Astrocyte (in vitro differentiated cells and primary cell): ENCODE measurements at regions not wholly inside any gene's neighbourhood (a gene's known extent, or its start where the extent isn't known, plus 50 kb on each side); places are given as distances from the start of the nearest gene placed in this dataset.

Source experiments
- DNase-seq: peaks from one replicate; pipeline ENCODE4 v3.0.0-alpha.2; 2010; ENCODE audit warnings: low read depth
- FAIRE-seq: peaks from 2 replicates; lab custom pipeline; 2011; peaks lifted over from hg19 to GRCh38; lab: Jason Lieb, UNC
- H2AFZ ChIP-seq: 2 replicates; pipeline ENCODE4 v1.6.0; 2012; ENCODE audit warnings: low read depth, low read length, inconsistent platforms
- H3K27ac ChIP-seq: 2 replicates; pipeline ENCODE4 v1.5.1; 2011; ENCODE audit warnings: low read depth, low read length, inconsistent platforms
- H3K27me3 ChIP-seq: 2 replicates; pipeline ENCODE4 v1.6.0; 2011; ENCODE audit warnings: low read length, inconsistent platforms; ENCODE audit not compliant: insufficient read depth
- H3K36me3 ChIP-seq: 2 replicates; pipeline ENCODE4 v1.5.1; 2011; ENCODE audit warnings: low read length, inconsistent platforms; ENCODE audit not compliant: insufficient read depth
- H3K4me1 ChIP-seq: 2 replicates; pipeline ENCODE4 v1.5.1; 2011; ENCODE audit warnings: low read length, inconsistent platforms; ENCODE audit not compliant: insufficient read depth
- H3K4me2 ChIP-seq: 2 replicates; pipeline ENCODE4 v1.6.0; 2012; ENCODE audit warnings: low read length, inconsistent platforms
- H3K4me3 ChIP-seq: 2 replicates; pipeline ENCODE4 v1.5.1; 2011; ENCODE audit warnings: low read depth, mild to moderate bottlenecking, low read length, inconsistent platforms; ENCODE audit not compliant: insufficient read depth
- H3K79me2 ChIP-seq: 2 replicates; pipeline ENCODE4 v1.6.0; 2012; ENCODE audit warnings: mild to moderate bottlenecking, low read length, inconsistent platforms; ENCODE audit not compliant: insufficient read depth
- H3K9ac ChIP-seq: 2 replicates; pipeline ENCODE4 v1.6.0; 2012; ENCODE audit warnings: mild to moderate bottlenecking, low read length, inconsistent platforms
- H3K9me3 ChIP-seq: 2 replicates; pipeline ENCODE4 v1.5.1; 2012; ENCODE audit warnings: low read depth, mild to moderate bottlenecking, low read length, inconsistent platforms; ENCODE audit not compliant: insufficient read depth
- H4K20me1 ChIP-seq: 2 replicates; pipeline ENCODE4 v1.6.0; 2012; ENCODE audit warnings: low read length, inconsistent platforms; ENCODE audit not compliant: insufficient read depth
- H3K27ac Mint-ChIP-seq: one replicate; pipeline ENCODE4 v1.8.0; 2021; ENCODE audit warnings: mild to moderate bottlenecking, mixed read lengths; ENCODE audit not compliant: unreplicated experiment
- H3K27me3 Mint-ChIP-seq: one replicate; pipeline ENCODE4 v1.8.0; 2021; ENCODE audit warnings: low read depth, mixed read lengths; ENCODE audit not compliant: unreplicated experiment
- H3K36me3 Mint-ChIP-seq: one replicate; pipeline ENCODE4 v1.8.0; 2021; ENCODE audit warnings: low read depth, mixed read lengths; ENCODE audit not compliant: unreplicated experiment
- H3K4me1 Mint-ChIP-seq: one replicate; pipeline ENCODE4 v1.8.0; 2021; ENCODE audit warnings: low read depth, mixed read lengths; ENCODE audit not compliant: unreplicated experiment
- H3K4me3 Mint-ChIP-seq: one replicate; pipeline ENCODE4 v1.8.0; 2021; ENCODE audit warnings: mild to moderate bottlenecking, moderate library complexity, mixed read lengths; ENCODE audit not compliant: unreplicated experiment
- H3K9me3 Mint-ChIP-seq: one replicate; pipeline ENCODE4 v1.8.0; 2021; ENCODE audit warnings: mild to moderate bottlenecking, mixed read lengths; ENCODE audit not compliant: unreplicated experiment
- CTCF ChIP-seq: IDR thresholded peaks from 2 replicates; pipeline ENCODE4 v1.5.1; 2011; ENCODE audit warnings: low read depth, mild to moderate bottlenecking, inconsistent platforms, low read length, moderate library complexity; ENCODE audit not compliant: insufficient read depth
- EZH2 ChIP-seq: IDR thresholded peaks from 2 replicates; pipeline ENCODE4 v1.6.1; 2012; ENCODE audit warnings: mild to moderate bottlenecking, low read length, inconsistent platforms; ENCODE audit not compliant: insufficient read depth

DNA sequence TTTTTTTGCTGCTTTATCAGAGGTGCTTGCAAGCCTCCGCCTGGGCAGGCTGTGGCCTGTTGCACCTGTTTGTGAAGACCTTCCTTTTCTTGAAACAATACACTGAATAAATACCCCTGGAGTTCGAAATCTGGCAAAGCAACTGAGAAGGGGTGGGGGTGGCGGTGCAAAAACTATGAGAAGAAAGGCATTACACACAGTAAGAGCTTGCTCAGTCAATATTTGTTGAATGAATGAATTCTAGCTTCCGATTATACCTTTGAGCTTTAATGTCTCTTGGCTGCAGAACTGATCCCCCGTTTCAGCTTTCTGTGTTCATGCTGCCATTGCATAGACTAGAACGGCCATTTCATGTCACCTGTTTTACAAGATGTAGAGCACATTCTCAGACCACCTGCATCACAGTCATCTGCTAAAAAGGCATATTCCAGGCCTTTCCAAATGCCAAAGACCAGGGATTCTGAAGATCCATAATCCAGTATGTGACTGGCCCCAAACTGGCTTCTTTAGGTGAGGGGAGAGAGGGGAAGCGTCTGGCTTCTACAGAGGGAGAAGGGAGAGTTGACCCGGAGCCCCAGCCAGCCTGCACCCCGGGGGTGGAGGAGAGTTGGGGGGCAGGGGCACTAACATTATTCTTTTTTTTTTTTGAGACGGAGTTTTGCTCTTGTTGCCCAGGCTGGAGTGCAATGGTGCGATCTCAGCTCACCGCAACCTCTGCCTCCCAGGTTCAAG is 111.5 kb downstream of the ETS2 start:
- Mint-ChIP-seq H3K9me3 (no peaks in the 10 kb centered on the region), H3K27ac (no peak overlapping the region), H3K36me3 (no peaks in the 10 kb centered on the region), H3K4me1 (peaks cover 11% of the 10 kb centered on the region), H3K4me3 (no peak overlapping the region), H3K27me3 (peaks cover 20% of the 10 kb centered on the region)
- Histone ChIP-seq H3K9me3 (no peaks in the 10 kb centered on the region), H4K20me1 (no peaks in the 10 kb centered on the region), H3K27me3 (peaks cover 10% of the 10 kb centered on the region), H3K4me3 (no peak overlapping the region), H3K9ac (no peak overlapping the region), H3K4me1 (peaks cover 21% of the 10 kb centered on the region), H3K4me2 (no peak overlapping the region), H3K79me2 (no peaks in the 10 kb centered on the region), H2AFZ (no peak overlapping the region), H3K36me3 (no peaks in the 10 kb centered on the region), H3K27ac (no peak overlapping the region)
- DNase-seq (no peak), FAIRE-seq (no peak)
- TF ChIP-seq EZH2 (no peak), CTCF (no peak)

DNA sequence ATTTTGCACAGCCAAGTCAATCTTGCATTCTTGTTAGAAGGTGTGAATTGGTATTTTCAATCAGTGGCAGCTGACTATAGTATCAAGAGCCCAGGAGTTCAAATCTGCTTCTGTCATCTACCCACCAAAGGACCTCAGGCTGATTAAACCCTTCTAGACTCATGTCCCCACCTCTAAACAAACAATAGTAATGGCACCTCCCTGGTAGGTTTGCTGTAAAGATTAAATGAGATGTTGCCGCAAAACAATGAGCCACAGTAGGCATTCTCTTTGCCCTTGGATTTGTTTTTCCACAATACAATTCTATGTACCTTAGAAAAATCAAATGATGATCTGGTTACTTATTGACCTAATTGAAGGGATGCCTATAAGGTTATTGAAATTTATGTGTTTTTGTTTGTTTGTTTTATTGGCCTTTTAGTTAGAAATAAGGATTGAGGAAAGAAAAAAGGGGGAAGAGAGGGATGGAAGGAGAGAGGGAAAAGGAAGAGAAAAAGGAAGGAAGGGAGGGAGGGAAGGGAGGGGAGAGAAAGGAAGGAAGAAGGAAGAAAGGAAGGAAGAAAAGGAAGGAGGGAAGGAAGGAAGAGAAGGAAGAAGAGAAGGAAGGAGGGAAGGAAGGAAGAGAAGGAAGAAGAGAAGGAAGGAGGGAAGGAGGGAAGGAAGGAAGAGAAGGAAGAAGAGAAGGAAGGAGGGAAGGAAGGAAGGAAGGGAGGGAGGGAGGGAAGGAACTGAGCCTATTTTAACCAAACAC is 110.7 kb downstream of the ETS2 start:
- no peak for TF ChIP-seq EZH2
- Mint-ChIP-seq H3K9me3 (peaks cover under 1% of the 10 kb centered on the region), H3K27me3 (peaks cover 20% of the 10 kb centered on the region), H3K4me1 (peaks cover 11% of the 10 kb centered on the region), H3K36me3 (no peaks in the 10 kb centered on the region), H3K27ac (no peak overlapping the region), H3K4me3 (no peak overlapping the region)
- Histone ChIP-seq H3K27me3 (peaks cover 10% of the 10 kb centered on the region), H3K9ac (no peak overlapping the region), H4K20me1 (no peaks in the 10 kb centered on the region), H3K36me3 (no peaks in the 10 kb centered on the region), H3K4me1 (peaks cover 21% of the 10 kb centered on the region), H3K4me3 (no peak overlapping the region), H3K27ac (no peak overlapping the region), H3K4me2 (no peak overlapping the region), H3K9me3 (no peaks in the 10 kb centered on the region), H3K79me2 (no peaks in the 10 kb centered on the region), H2AFZ (no peak overlapping the region)
- FAIRE-seq, result no peak
- no peak for DNase-seq

DNA sequence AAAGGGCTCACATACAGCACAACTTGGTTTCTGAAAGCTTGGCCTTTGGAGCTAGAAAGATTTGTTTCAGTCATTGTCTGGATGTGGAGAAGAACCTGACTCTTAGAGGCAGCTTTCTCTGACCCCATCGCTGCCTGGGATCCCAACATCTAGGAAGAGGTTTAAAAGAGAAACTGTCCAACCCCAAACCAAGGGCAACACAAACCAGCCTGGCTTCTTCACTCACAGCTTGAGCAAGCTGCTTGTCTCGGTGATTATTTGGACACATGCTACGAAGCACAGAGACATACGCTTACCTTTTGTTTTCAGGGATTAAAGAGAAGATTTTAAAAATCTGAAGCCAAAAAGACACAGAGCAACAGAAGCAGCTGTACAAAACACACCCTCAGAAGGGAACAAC is 109.8 kb downstream of the ETS2 start:
- H3K4me1 ChIP-seq, result peaks cover 17% of the 10 kb centered on the region
- FAIRE-seq (no peak), DNase-seq (no peak)
- Mint-ChIP-seq H3K4me3 (no peak overlapping the region), H3K27ac (no peak overlapping the region), H3K4me1 (peaks cover 3% of the 10 kb centered on the region), H3K9me3 (peaks cover 2% of the 10 kb centered on the region), H3K27me3 (peaks cover 20% of the 10 kb centered on the region), H3K36me3 (no peaks in the 10 kb centered on the region)
- no peak overlapping the region for H3K4me2 ChIP-seq
- no peak overlapping the region for H3K4me3 ChIP-seq
- H4K20me1 ChIP-seq, result no peaks in the 10 kb centered on the region
- no peak overlapping the region for H3K27ac ChIP-seq
- TF ChIP-seq EZH2, result no peak
- no peak for TF ChIP-seq CTCF
- H3K9ac ChIP-seq, result no peak overlapping the region
- peaks cover 10% of the 10 kb centered on the region for H3K27me3 ChIP-seq
- H3K79me2 ChIP-seq, result no peaks in the 10 kb centered on the region
- no peak overlapping the region for H2AFZ ChIP-seq
- H3K9me3 ChIP-seq, result no peaks in the 10 kb centered on the region
- no peaks in the 10 kb centered on the region for H3K36me3 ChIP-seq
